ENCODE measurements at regions not wholly inside any gene's neighbourhood (a gene's known extent, or its start where the extent isn't known, plus 50 kb on each side); places are given as distances from the start of the nearest gene placed in this dataset.
"Not testable (repeated sequence)": the region's sequence is repeated elsewhere in the genome, so short reads cannot be mapped to it uniquely, and the experiment has no call there.

DNA sequence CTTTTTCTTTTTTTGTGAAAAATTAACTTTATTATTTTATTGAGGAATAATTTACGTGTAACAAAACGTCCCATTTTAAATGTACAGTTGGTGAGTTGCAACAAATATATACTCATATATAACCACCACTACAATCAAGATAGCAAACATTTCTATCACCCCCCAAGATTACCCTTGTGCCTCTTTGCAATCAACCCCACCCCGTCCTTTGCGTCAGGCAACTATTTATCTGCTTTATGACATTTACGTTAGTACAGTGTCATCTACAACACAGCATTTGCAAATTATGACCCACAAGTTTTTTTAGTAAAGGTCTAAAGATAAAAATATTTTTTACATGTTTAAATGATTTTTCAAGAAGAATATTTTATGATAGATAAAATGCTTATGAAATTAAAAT lies 485.6 kb upstream of the SOX9 start:
- no peak for DNase-seq (ENCODE audit: low spot score)

DNA sequence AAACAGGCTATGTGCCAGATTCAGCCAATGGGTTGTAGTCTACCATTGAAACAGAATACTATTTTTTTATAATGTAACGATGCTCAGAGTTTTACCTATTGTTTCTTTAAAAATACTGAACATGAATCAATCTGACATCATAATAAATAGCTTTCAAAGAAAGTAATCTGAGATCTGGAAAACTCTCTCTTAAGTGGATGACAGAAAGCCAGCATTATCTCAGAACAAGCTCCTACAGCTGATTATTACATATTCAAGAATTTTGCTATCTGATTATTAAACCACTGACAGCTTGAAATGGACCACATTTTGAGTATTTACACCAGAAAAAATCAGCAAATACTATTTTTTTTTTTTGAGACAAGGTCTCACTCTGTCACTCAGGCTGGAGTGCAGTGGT lies 484.2 kb upstream of the SOX9 start:
- DNase-seq (ENCODE audit: low spot score): no peak

- no peak for DNase-seq (ENCODE audit: low spot score)
These were observed 482.2 kb upstream of the SOX9 start for GRCh38 chr17:71638668-71639067.

DNA sequence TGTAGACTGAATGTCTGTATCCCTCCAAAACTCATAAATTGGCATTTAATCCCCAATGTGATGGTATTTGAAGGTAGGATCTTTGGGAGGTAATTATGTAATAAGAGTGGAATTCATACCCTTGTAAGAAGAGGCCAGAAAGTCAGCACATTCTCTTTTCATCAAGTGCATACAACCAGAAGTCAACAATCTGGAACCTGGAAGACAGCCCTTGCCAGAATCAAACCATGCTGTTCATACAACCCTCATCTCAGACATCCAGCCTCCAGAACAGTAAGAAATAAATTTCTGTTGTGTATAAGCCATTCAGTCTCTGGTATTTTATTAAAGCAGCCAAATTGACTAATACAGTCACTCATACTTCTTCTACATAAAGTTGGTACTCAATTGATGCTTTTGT lies 481.0 kb upstream of the SOX9 start:
- DNase-seq (ENCODE audit: low spot score): no peak

DNA sequence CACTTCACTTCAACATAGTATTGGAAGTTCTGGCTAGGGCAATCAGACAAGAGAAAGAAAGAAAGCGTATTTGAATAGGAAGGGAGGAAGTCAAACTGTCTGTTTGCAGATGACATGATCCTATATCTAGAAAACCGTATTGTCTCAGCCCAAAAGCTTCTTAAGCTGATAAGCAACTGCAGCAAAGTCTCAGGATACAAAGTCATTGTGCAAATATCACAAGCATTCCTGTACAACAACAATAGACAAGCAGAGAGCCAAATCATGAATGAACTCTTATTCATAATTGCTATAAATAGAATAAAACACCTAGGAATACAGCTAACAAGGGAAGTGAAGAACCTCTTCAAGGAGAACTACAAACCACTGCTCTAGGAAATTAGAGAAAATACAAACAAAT lies 473.9 kb upstream of the SOX9 start:
- not testable (repeated sequence) for DNase-seq (ENCODE audit: low spot score)

- not testable (repeated sequence) for DNase-seq (ENCODE audit: low spot score)
These were observed 472.5 kb upstream of the SOX9 start for GRCh38 chr17:71648342-71648741.

- DNase-seq (ENCODE audit: low spot score): no peak
These were observed 470.9 kb upstream of the SOX9 start for GRCh38 chr17:71649941-71650350.

GRCh38 chr17:71655542-71655941 lies 465.3 kb upstream of the SOX9 start:
- no peak for DNase-seq (ENCODE audit: low spot score)

GRCh38 chr17:71656964-71657858 lies 463.6 kb upstream of the SOX9 start:
- DNase-seq (ENCODE audit: low spot score): no peak

GRCh38 chr17:71658996-71659395 lies 461.8 kb upstream of the SOX9 start:
- DNase-seq (ENCODE audit: low spot score): no peak

DNA sequence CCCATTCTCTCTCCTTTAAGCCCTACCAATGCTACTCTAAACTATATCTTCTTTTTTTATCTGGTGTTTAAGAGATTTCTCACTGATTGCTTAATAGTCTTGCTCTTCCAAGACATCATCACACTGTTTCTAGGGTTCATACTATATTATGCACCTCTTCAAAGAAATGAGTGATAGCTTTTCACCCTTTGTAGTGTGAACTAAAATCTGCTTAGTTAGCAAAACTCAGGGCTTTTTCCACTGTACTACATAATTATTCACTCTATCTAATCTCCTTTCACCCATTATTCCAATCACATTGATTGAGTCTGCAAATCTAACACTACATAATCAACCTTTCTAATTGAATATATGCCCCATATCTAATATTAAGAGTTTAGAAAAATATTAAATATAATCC lies 456.0 kb upstream of the SOX9 start:
- no peak for DNase-seq (ENCODE audit: low spot score)

- no peak for DNase-seq (ENCODE audit: low spot score)
These were observed 454.8 kb upstream of the SOX9 start for GRCh38 chr17:71666047-71666446.

DNA sequence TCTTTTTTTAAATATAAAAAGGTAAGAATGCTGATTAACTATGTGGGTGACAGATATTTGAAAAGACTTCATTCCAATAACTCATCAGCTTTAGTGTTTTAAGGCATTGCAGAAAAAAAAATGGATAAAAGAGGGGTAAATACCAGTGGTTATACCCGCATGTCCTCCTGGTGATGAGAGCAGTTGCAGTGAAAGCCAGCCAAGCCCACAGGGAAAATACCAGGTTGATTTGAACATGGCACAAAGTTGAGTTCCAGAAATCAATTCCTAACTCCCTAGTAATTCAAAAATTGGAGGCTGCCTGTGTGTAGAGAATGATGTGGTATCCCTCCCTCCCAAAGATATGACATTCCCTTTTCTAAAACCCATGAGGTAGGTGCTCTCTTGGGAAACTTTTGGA lies 453.2 kb upstream of the SOX9 start:
- DNase-seq (ENCODE audit: low spot score): no peak

DNA sequence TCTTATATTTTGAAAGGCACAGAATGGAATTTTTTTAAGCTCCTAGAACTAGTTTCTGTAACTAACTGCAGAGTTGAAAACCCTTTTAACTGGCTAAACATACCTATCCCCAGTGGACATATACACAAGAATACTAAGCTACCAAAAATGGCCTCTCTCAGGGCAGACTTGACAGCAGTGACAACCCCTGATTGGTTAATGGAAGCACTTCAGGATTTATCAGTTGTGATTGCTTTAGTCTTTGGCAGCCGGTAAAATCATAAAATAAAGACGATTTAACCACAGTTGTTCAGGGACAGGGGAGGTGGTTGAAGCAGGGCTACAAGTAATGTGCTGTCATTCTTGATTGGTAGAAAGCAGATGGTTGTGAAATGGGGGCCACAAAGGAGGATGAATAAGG lies 452.0 kb upstream of the SOX9 start:
- no peak for DNase-seq (ENCODE audit: low spot score)

GRCh38 chr17:71677439-71677838 lies 443.4 kb upstream of the SOX9 start:
- DNase-seq (ENCODE audit: low spot score): no peak

GRCh38 chr17:71679832-71680231 lies 441.0 kb upstream of the SOX9 start:
- no peak for DNase-seq (ENCODE audit: low spot score)

DNA sequence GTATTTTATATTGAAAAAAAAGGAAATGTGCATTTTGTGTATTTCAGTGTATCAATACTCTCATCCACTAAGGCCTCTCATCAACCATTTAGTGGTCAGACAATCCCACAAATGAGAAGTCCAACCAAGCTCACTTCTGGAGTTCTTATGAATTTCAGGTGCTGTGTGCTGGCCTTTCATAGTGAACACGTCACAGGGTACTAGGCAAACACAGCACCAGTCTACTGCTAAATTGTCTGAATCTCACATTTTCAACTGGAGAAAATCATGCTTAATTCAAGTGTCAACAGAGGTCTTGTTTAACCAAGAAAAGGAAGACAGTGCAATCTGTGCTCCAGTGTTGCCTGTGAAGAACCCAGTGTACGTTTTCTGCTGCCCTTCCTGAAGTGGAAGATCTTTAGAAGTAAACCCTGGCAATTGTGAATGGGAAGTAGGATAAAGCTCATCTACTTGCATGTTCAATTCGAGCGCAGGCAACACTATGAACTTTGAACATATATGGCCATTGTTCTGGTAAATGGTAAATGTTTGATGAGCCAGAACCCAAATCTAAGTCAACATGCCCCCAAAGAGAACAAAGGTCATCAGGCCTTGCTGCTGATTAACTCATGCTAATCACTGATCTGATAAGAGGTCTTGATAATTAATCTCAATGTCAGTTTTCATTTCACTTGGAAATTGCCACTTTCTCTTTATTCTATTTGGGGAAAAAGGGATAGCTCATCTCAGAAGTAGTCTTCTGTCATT lies 439.2 kb upstream of the SOX9 start:
- no peak for DNase-seq (ENCODE audit: low spot score)

DNA sequence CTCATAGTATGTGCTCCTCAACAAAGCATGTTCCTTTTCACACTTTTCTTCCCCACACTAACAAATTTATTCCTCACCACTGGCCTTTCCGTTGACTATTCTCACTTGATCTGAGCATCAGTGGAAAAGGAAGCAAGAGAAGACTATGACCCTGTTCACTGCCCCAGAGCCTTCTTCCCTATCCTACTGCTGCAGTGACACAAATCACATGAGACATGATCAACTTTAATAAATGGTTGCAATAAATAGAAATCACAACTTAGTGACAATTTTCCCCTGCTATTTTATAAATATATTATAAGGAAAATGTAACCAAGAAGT lies 438.7 kb upstream of the SOX9 start:
- DNase-seq (ENCODE audit: low spot score): no peak

DNA sequence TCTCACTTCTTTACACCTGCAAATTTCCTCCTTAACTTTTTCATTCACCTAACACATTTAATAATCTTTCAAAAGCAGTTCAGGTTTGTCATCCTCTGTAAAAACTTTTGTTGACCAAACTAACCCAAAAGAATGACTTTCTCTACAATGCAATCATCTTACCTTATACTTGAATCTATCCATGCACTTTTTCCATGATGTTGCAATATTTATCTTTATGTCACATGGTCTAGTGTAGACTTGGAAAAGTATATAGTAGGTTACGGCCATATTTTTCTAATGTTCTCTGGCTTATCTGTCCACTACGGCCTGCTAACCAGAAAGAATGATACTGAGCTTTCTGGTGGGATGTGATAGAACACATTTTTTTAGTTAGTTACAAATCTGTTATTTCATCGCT lies 431.0 kb upstream of the SOX9 start:
- no peak for DNase-seq (ENCODE audit: low spot score)

GRCh38 chr17:71699907-71700306 lies 420.9 kb upstream of the SOX9 start:
- no peak for DNase-seq (ENCODE audit: low spot score)

DNA sequence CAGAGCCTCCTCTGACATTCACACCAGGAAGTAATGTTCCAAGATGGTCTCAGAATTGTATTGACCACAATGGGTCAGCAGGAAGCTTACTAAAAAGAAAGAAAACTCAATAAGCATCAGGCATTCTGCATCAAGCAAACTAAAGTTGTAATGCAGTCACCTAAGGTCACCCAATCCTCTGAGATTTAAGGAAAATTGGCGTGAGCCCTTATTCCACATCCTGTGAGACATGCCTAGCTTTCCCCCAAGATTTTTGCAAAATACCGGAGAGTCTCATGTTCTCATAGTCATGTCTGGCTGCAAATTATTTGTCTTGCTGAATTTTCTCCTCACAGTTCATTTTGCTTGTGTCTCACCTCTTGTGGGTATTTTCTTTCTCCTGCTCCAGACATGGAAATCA lies 417.1 kb upstream of the SOX9 start:
- DNase-seq (ENCODE audit: low spot score): no peak

DNA sequence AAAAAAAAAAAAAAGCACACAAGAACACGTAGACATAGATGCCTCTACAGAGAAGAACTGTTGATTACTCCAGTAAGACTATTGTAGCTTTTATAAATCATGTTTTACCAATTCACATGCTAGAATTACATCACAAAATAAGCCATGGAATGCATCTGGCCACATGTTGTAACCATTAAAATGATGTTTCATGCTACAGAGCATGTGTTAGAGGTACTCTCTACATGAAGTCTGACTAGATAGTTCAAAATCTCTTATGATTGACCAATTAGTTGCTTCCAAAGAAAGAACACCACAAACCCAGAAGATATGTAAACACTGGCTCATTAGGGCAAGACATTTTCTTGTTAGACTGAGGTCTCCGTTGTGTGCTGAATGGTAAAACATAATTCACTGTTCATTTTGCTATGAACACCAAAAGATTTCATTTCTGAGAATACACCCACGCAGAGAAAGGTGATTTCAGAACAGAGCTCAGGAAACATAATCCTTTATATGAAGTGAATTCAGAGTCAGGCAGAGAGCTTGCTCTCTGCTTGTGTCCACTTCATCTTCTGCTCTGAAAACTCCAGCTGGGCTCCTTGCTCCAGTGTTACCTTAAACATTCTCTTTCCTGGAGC lies 411.4 kb upstream of the SOX9 start:
- no peak for DNase-seq (ENCODE audit: low spot score)

- no peak for DNase-seq (ENCODE audit: low spot score)
These were observed 410.9 kb upstream of the SOX9 start for GRCh38 chr17:71709946-71710345.
